GM19467 (cell line): ENCODE measurements at regions not wholly inside any gene's neighbourhood (a gene's known extent, or its start where the extent isn't known, plus 50 kb on each side); places are given as distances from the start of the nearest gene placed in this dataset.
"Not testable (repeated sequence)": the region's sequence is repeated elsewhere in the genome, so short reads cannot be mapped to it uniquely, and the experiment has no call there.

Experiments used
- ATAC-seq: cut with Tn5 transposase; IDR thresholded peaks from one replicate; pipeline ENCODE4 v1.9.1; 2021; ENCODE audit warnings: mild to moderate bottlenecking, moderate library complexity; ENCODE audit not compliant: unreplicated experiment

DNA sequence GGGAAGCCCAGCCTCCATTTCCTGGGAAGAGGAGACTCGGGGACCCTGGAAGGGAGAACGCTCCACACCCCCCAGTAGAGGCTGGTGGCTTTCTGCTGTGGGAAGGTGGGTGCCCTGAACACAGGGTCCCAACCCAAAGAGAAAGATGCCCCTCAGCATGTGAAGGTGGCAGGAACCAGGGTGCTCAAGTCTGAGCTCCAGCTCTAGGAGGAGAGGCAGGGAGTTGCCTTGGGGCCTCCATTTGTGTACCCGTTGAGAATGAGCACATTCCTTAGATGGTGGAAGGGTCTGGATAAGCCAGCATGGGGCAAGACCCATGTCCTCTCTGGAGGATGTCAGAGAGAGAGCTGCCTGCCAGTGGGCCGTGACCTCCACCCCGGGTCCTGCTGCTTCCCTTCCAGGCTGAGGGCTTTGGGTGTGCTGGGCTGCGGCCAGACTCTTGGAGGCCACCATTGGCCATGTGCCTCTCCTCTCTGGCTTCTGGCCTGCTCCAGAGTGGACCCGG lies 212.4 kb downstream of the TBC1D2B start:
- no peak for ATAC-seq

DNA sequence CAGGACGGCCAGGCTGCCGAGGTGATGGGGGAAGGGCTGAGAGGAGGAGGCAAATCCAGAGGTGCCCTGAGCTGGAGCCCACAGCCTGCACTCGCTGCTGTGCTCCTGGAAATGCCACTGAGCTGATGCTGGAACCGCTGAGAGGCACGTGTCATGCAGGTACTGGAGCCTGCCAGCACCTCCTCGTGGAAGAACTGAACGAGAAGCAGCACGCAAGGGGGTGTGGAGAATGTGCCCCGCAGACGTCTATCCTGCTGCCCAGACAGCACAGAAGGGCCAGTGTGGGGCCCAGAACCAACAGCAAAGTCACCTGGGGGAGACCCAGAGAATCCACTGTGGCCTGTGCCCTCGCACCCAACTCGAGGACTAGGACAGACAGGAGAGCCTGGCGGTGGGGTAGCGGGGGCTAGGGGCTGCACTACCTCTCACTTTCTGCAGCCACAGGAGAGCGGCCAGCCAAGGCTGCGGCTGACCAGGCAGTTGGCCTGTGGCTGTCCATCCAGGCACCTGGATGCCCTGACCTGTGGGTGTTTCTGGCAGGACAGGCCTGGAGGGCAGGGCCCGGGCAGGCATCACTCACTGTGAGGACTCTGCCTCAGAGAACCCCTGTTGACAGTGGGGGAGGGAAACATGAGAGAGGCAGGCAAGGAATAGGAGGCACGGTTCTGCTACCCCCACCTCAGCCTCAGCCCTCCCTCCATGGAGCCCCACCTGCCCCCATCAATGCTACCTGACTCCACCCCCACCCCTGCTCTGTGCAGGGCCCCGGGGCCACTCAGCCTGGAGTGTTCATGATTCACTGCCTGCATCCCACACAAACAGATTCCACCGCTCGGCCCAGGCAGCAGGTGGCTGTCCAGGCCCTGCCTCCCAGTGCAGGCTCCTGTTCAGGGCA lies 213.1 kb downstream of the TBC1D2B start:
- no peak for ATAC-seq

DNA sequence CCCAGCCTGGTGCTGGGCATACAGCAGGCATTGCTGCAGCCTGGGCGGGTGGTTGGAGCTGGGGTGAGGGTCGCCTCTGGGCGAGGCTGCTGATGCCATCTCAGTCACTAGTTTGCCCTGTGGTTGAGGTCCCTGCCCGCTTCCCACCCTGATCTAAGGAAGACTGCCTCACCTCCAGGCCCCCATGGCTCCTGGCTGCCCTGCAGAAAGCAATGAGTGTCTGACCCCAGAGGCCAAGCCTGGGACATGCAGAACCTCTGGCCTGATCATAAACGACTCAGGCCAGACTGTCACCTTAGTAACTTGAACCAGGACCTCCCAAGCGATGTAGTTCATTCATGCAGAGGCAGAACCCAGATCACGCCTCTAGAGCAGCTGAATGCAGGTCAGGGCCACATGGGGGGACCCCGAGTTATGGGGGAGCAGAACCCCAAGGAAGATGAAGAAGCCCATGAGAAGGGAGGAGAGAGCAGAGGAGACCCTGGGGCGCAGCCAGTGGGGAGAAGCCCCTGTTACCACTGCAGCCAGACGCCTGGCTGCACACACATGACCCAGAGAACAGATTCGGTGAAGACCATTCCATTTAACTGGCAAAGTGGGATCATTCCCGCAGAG lies 213.9 kb downstream of the TBC1D2B start:
- no peak for ATAC-seq

DNA sequence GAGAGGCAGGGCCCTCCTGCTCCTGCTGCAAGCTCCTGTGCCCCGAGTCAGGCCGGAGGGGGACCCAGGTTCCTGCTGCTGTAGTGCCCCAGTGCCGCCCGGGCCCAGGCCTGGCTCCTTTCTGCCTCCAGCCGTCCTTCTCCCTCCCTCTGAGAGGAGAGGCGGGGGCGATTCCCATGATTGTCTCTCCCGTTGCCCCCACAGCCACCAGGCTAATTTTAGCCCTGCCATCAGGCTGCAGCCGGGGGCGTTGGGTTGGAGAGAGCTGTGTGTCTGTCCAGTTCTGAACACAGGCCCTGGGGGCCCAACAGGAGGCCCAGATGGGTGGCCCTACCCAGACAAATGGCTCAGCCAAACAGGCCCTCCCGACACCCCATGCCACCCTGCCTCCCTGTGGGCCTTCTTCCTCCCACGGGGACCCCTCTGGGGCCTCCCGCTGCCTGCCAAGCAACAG lies 214.8 kb downstream of the TBC1D2B start:
- no peak for ATAC-seq

DNA sequence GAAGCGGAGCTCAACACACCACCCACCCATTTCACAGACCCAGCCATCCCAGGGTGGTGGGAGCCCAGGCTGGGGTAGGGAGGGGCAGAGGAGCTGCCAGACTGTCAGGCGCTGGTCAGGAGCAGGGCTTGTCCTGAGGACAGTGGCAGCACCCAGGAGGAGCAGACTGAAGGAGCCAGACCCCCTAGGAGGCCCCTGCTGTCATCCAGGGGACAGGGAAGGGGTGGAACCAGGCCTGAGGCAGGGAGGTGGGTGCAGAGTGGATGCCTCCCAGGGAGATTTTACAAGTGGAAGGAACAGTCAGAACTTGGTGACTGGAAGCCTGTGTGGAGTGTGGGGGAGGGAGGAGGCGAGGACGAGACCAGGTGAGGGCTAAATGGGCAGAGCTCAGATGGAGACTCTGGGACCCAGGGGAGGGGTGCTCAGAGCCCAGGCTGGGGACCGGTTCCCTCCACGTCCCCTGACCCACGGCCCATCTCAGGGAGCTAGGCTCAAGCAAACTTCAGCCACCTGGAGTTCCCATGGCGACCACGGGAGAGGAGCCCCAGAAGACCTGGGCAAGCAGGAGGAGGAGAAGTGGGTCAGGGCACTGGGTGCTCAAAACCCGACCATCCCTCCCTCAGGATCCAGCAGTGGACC lies 215.4 kb downstream of the TBC1D2B start:
- not testable (repeated sequence) for ATAC-seq

DNA sequence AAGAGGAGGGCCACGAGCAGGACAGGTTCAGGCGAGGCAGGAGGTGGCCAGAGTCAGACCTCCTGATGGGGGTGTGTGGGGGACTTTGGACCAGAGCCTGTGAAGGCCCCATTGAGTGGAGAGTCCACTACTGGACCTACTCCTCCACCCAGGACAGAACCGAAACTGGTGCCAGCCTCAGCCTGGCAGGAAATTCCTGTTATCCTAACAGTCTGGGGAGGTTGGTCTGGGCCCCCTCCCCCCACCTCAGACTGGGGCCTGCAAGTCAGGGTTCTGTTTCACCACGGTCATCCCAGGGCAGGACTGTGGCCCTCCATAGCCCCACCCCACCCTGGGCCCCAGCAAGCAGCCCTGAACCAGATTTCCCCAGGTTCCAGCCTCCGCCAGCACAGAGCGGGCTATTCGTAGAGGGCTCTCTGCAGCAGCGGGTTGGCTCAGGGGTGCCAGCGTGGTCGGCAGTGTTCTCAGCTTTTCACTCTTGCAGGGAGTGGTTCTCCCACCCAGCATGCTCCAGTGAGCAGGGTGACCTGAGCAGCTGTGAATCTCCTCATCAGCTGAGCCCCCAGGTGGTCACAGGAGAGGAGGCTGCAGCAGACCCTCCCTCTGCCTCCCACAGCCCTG lies 217.3 kb downstream of the TBC1D2B start:
- no peak for ATAC-seq

DNA sequence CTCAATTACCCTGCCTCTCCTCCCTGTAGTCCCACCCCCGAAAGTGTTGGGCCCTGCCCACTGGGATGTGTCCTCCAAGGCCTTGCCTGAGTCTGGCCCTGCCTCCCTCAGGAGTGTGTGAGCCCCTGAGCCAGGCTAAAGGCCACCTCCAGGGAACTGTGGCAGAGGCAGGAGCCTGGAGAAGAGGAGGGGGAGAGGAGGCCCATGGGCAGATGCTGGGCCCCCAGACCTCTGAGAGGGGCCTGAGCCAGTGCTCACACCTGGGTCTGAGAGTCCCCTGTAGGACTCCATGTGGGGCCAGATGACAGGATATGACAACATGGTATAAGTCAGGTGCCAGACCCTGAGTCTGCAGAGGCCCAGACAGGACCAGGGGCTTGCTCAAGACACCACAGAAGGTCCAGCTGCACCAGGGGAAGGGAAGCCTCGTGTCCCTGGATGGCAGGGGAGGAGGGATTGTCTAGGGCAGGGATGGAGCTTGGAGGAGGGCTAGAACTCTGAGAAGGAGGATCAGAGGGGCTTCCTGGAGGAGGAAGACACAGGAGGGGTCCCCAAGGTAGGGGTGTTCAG lies 217.9 kb downstream of the TBC1D2B start:
- ATAC-seq: no peak

DNA sequence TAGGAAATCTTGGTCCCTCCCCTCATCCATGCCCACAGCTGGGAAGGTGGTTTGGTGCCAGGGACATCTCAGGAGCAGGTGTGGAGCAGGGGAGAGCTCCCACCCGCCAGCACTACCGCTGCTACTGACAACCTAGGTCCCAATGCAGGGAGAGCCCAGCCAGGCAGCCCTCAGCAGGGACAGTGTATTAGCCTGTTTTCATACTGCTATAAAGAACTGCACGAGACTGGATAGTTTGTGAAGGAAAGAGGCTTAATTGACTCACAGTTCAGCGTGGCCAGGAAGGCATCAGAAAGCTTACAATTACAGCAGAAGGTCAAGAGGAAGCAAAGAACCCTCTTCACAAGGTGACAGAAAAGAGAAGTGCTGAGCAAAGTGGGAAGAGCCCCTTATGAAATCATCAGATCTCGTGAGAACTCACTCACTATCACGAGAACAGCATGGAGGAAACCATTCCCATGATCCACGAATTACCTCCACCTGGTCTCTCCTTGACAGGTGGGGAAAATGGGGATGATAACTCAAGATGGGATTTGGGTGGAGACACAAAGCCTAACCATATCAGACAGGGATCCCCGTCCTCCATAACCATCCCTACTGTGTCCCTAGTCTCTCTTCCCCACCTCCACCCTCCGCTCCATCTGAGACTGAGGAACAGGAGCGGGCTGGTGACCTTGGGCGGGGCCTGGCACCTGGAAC lies 218.6 kb downstream of the TBC1D2B start:
- no peak for ATAC-seq

DNA sequence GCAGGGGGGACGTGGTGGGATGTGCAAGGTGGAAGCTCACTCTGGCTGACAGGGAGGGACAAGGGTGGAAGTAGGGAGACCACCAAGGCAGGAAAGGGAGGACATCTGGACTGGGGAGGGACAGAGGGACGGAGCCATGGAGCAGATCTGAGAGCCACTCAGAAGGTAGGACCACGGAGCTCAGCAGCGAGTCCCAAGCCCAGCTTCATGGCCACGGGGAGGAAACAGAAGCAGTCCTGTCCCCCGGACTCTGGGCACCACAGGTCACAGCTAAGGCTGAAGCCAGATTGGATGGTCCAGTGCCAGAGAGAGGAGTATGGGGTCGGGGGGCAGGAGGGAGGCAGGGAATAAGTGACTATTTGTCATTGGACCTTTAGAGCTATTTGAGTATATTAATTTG lies 220.1 kb downstream of the TBC1D2B start:
- ATAC-seq: no peak

DNA sequence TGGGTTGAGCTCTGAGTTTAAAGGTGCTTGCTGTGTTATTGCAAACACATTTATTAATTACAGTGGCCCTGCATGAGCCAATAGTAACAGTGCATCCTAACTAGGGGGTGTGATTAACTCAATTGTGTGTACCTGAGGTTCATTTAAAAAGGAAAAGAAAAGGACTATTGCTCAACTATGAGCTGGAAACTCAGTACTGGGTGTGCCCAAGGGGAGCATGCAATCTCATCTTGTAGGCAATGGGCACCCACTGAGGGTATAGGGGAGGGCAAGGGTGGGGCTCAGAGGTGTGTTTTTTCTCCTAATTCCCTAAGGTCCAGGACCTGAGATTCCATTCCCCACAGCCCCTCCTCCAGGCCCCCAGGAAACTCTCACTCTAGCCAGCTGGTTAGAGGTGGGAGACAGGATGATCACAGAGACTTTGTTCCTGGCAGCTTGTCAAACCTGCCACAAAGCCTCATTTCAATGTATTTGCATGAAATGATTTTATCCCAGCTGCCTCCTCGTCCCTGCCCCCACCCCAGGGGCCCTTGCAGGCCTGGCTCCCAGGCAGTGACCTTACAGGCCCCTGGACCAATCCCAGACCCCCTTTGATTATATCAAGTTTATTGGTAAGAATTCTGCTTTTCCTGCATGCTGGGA lies 220.7 kb downstream of the TBC1D2B start:
- ATAC-seq: no peak

DNA sequence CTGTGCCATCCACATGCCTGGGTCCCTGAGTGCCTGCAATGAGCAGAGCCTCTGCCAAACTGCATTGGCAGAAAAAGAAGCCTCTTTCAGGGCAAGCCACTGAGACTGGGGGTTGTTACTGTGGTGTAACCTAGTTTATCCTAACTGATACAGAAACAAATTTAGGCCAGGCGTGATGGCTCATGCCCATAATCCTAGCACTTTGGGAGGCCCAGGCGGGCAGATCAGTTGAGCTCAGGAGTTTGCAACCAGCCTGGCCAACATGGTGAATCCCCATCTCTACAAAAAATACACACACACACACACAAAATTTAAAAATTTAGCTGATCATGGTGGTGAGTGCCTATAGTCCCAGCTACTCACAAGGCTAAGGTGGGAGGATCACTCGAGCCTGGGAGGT lies 221.6 kb downstream of the TBC1D2B start:
- ATAC-seq: no peak

DNA sequence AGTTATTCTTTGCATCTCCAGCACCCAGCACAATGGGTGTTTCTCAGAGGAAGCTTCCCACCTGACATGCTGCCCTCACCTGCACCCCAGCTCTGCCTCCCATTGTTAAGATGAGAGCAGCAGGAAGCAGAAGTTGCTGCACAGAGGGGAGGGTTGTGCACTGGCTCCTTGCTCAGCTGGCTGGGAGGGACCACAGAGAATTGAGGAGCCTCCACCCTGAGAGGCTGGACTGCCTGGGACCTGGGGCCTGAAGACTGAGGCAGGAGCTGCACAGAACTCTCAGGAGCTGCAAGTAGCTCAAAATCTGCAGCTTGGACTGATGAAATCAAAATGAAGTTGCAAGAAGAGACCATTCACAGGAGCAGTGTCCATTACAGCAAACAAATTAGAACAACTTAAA lies 222.3 kb upstream of the LINGO1 start:
- no peak for ATAC-seq

DNA sequence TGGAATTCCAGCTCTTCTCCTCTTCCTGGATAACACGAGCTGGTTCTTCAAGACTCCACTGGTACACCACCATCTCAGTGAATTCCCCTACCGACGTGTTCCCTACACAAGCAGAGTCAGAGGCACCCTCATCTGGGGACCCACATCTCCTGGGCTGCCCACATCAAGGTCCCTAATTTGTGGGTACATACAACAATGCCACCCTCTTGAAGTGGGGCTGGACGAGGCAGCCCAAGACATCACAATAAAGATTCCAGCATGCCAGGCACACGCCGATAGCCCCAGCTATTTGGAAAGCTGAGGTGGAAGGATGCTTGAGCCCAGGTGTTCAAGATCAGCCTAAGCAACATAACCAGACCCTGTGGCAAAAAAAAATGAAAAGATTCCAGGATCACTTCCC lies 221.2 kb upstream of the LINGO1 start:
- no peak for ATAC-seq

DNA sequence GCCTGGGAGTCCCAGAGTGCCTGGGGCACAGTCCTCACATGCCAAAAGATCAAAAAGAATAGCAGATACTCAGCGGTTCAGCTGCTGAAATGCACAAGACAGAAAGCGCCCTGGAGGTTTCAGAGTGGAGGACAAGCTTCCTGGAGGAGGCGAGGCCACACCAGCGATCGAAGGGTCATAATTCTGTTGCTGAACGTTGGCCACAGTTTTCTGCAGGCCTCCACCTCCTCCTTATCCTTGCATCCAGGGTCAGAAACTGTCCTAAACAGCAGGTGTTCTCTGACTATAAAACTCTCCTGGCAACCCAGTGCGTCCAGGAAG lies 220.3 kb upstream of the LINGO1 start:
- no peak for ATAC-seq

DNA sequence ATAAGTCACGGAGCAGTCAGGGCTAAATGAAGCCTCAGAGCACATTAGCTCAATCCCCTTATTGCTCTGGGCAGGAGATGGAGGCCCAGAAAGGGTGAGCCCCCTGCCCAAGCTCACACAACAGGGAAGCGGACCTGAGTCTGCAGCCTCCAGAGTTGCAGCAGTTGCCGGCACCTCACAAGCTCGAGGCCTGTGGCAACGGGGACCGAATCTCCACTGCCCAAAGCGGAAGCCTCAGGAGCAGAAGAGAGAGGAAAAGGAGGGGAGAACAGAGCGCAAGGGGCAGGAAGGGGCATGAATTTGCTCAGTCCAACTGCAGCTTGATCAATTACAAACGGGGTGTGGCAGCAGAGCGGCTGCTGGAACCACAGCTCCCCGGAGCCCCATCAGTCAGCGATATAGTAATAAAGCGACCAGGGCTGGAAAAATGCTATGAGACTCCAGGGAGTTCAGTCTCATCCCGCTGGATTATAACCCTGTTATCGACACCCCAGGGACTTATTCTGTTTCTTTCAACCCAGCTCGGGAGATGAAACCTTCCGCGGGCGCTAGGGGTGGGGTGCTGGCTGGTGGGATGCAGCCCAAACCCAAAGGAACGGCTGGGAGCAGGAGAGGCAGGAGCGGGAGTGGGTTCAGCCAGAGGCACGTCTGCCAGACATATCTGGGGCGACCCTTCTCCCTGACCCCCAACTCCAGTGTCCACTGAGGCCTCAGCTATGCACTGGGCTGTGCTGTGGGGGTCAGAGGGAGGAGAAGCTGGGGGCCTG lies 219.7 kb upstream of the LINGO1 start:
- no peak for ATAC-seq

DNA sequence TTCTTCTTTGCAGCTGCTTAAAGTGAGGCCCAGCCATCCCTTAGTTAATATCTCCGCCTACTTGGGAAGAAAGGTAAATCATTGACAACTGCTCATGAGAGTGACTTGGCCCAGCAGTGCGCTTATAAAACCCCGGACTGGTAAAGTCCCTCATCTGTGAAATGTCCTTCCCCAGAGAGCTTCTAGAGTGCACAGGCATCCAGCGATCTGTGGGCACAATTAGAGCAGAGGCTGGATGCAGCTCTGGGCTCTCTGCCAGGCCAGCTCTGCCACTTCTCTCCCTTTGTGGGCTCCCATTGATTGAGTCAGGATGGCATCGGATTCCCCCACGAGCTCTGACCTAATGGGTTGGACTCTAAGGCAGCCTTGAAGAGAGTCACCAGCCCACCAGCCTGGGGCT lies 219.0 kb upstream of the LINGO1 start:
- no peak for ATAC-seq

DNA sequence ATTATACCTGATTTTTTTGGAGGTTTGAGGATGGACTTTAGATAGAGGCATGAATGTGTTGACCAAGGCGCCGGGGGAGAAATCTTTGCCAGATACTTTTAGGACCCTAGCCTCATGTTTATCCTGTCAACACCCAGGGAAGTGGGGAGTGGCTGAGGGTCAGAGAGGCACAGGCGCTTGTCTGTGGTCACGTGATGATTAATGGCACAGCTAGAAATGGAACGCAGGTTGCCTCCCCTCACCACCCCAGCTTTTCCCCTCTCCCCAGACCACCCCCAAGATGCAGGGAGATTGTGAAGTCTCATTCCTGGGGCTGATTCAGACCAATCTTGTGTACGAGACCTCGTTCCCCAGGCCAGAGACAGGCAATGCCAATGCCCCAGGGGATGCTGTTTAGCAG lies 218.4 kb upstream of the LINGO1 start:
- no peak for ATAC-seq

DNA sequence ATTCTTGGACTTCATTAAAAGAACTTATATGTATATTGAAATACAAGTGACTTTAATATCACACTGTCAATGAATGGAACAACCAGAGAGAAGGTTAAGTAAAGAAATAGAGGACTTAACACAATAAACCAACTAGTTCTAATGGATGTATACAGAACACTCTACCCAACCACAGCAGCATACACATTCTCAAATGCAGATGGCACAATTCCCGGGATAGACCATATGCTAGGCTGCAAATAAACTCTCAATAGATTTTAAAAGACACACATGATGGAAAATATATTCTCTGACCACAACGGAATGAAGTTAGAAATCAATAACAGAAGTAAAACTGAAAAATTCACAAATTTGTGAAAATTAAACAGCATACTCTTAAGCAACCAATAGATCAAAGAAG lies 214.3 kb upstream of the LINGO1 start:
- ATAC-seq: no peak

DNA sequence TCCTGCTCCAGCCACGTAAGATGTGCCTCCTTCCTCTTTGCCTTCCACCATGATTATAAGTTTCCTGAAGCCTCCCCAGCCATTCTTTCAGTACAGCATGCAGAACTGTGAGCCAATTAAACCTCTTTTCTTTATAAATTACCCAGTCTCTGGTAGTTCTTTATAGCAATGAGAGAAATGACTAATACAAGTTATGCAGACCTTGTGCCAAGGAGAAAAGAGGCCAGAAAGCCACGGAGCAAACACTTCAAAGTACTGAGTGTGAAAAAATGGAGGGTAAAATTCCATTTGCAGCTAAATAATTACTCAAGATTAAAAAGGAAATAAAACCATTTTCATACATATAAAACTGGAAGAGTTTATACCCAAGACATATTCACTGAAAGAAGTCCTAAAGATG lies 213.6 kb upstream of the LINGO1 start:
- no peak for ATAC-seq
